Esophagus muscularis mucosa (tissue), 4 donors: ENCODE measurements at regions not wholly inside any gene's neighbourhood (a gene's known extent, or its start where the extent isn't known, plus 50 kb on each side); places are given as distances from the start of the nearest gene placed in this dataset.

Experiments used
- DNase-seq: peaks from one replicate; pipeline ENCODE4 v3.0.0-alpha.2; 2017; ENCODE audit errors: extremely low spot score
- H3K27ac ChIP-seq, 4 donors: fragments of 200-600 bp; sonication (generic); replicated peaks in 1 of 4; 1 replicate in 3 of 4; 2 replicates in 1 of 4; pipeline ENCODE4 v1.5.1; 2016 to 2019; ENCODE audit warnings: mild to moderate bottlenecking in 1 of 4
- H3K27me3 ChIP-seq, 4 donors: fragments of 200-600 bp; sonication (generic); one replicate each; pipeline versions ENCODE4 v1.5.1 to v1.6.0; 2016 to 2019
- H3K36me3 ChIP-seq, 4 donors: fragments of 200-600 bp; sonication (generic); one replicate each; pipeline ENCODE4 v1.5.1; 2016 to 2019
- H3K4me1 ChIP-seq, 4 donors: fragments of 200-600 bp; sonication (generic); one replicate each; pipeline ENCODE4 v1.5.1; 2016 to 2019
- H3K4me3 ChIP-seq, 4 donors: fragments of 200-600 bp; sonication (generic); 1 replicate in 2 of 4; 2 replicates in 2 of 4; pipeline ENCODE4 v1.5.1; 2016 to 2019; ENCODE audit warnings: mild to moderate bottlenecking in 4 of 4, moderate library complexity in 1 of 4
- H3K9me3 ChIP-seq, 4 donors: fragments of 200-600 bp; sonication (generic); 1 replicate in 3 of 4; 2 replicates in 1 of 4; pipeline ENCODE4 v1.5.1; 2016 to 2019
- EP300 ChIP-seq: sonication (generic); formaldehyde crosslinking; IDR thresholded peaks from one replicate; pipeline ENCODE4 v1.6.1; 2017; ENCODE audit warnings: antibody characterized with exemption
- POLR2A ChIP-seq: fragments of 450-650 bp; IDR thresholded peaks from one replicate; pipeline ENCODE4 v1.6.1; 2017; ENCODE audit warnings: antibody characterized with exemption, moderate library complexity, mild to moderate bottlenecking, low read depth
- POLR2AphosphoS5 ChIP-seq, 2 donors: sonication (generic); formaldehyde crosslinking; IDR thresholded peaks; one replicate each; pipeline ENCODE4 v1.6.1; 2017; ENCODE audit warnings: antibody characterized with exemption in 2 of 2
- WGBS: methylation state at CpG from one replicate; pipeline ENCODE4 v1.1.5; 2018; 5-methylcytosine and 5-hydroxymethylcytosine counted together
- intact Hi-C: fragments of 100-400 bp; cut with DNase I; formaldehyde crosslinking; loops from one replicate; pipeline ENCODE4 v1.15.1; 2023
- TF ChIP-seq, protein P1 (sequence below), 3 experiments: fragments of 200-600 bp in 2 of 3; fragments of 450-650 bp in 1 of 3; sonication (generic) in 2 of 3; IDR thresholded peaks; one replicate each; pipeline ENCODE4 v1.5.1; 2017 to 2019; ENCODE audit warnings: antibody characterized with exemption in 3 of 3, mild to moderate bottlenecking in 2 of 3, moderate library complexity in 1 of 3

- Histone ChIP-seq H3K36me3 (no peaks in the 10 kb centered on the region), H3K9me3 (peaks cover 0 to 8% (median 3%) of the 10 kb centered on the region in 4 donors), H3K4me3 (no peak overlapping the region), H3K27ac (no peak overlapping the region), H3K27me3 (no peaks in the 10 kb centered on the region), H3K4me1 (no peaks in the 10 kb centered on the region)
- intact Hi-C loops = no loop called here
- 78% methylated on average over 2 of the region's 2 CpGs for WGBS
- TF ChIP-seq POLR2A (no peak), POLR2AphosphoS5 (IDR thresholded peaks at IDR 0.05) (no peak), EP300 (no peak)
- TF ChIP-seq, protein P1, sequence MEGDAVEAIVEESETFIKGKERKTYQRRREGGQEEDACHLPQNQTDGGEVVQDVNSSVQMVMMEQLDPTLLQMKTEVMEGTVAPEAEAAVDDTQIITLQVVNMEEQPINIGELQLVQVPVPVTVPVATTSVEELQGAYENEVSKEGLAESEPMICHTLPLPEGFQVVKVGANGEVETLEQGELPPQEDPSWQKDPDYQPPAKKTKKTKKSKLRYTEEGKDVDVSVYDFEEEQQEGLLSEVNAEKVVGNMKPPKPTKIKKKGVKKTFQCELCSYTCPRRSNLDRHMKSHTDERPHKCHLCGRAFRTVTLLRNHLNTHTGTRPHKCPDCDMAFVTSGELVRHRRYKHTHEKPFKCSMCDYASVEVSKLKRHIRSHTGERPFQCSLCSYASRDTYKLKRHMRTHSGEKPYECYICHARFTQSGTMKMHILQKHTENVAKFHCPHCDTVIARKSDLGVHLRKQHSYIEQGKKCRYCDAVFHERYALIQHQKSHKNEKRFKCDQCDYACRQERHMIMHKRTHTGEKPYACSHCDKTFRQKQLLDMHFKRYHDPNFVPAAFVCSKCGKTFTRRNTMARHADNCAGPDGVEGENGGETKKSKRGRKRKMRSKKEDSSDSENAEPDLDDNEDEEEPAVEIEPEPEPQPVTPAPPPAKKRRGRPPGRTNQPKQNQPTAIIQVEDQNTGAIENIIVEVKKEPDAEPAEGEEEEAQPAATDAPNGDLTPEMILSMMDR (IDR thresholded peaks at IDR 0.05) = no peak
- DNase-seq = no peak
Observed at GRCh38 chr4:22245294-22245693, 270.6 kb downstream of the ADGRA3 start.

- TF ChIP-seq POLR2AphosphoS5 (IDR thresholded peaks at IDR 0.05) = no peak
- no peak for TF ChIP-seq POLR2A
- H3K27me3 ChIP-seq = peaks cover 0 to 7% (median 0%) of the 10 kb centered on the region in 4 donors
- H3K4me3 ChIP-seq = no peak overlapping the region
- no peak overlapping the region for H3K27ac ChIP-seq
- DNase-seq = no peak
- 40% methylated on average over 2 of the region's 2 CpGs for WGBS
- H3K36me3 ChIP-seq = no peaks in the 10 kb centered on the region
- intact Hi-C loops = no loop called here
- no peaks in the 10 kb centered on the region for H3K4me1 ChIP-seq
- H3K9me3 ChIP-seq = peaks cover 0 to 8% (median 3%) of the 10 kb centered on the region in 4 donors
Observed at GRCh38 chr4:22241415-22241814, 274.5 kb downstream of the ADGRA3 start.

DNA sequence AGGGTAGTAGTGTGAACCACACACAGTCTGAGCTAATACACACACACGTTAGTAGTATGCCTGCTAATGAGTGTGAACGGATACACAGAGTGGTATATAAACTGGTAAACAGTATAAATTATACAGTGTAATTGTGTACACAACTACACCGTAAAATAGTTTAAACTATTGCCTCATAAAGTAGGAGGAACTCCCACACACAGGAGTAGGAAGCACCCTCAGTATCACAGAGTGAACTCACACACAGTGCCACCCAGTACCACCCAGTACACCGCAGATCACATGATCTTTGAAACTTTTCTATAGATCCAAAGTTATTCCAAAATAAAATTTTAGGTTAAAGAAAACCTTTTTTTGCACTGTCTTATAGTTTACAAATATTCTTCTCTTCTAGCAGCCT is 275.1 kb downstream of the ADGRA3 start:
- H3K4me1 ChIP-seq = no peaks in the 10 kb centered on the region
- no peak overlapping the region for H3K27ac ChIP-seq
- H3K4me3 ChIP-seq = no peak overlapping the region
- H3K9me3 ChIP-seq = peaks cover 0 to 8% (median 3%) of the 10 kb centered on the region in 4 donors
- H3K36me3 ChIP-seq = no peaks in the 10 kb centered on the region
- WGBS = 88% methylated on average over 4 of the region's 4 CpGs
- no peak for DNase-seq
- H3K27me3 ChIP-seq = peaks cover 0 to 7% (median 0%) of the 10 kb centered on the region in 4 donors
- TF ChIP-seq, protein P1 (IDR thresholded peaks at IDR 0.05) = no peak
- intact Hi-C loops = no loop called here

GRCh38 chr4:22238742-22239141 is 277.1 kb downstream of the ADGRA3 start:
- Histone ChIP-seq H3K4me1 (no peaks in the 10 kb centered on the region), H3K27ac (no peak overlapping the region), H3K27me3 (peaks cover 0 to 7% (median 0%) of the 10 kb centered on the region in 4 donors), H3K9me3 (peaks cover 0 to 8% (median 3%) of the 10 kb centered on the region in 4 donors), H3K36me3 (no peaks in the 10 kb centered on the region), H3K4me3 (no peak overlapping the region)
- no peak for TF ChIP-seq POLR2A
- intact Hi-C loops = no loop called here
- DNase-seq = no peak
- 57% methylated on average over 5 of the region's 5 CpGs for WGBS

GRCh38 chr4:22237846-22238494 is 277.9 kb downstream of the ADGRA3 start:
- no peak for TF ChIP-seq EP300
- Histone ChIP-seq H3K36me3 (no peaks in the 10 kb centered on the region), H3K27ac (no peak overlapping the region), H3K4me3 (no peak overlapping the region), H3K4me1 (no peaks in the 10 kb centered on the region), H3K27me3 (peaks cover 0 to 7% (median 0%) of the 10 kb centered on the region in 4 donors), H3K9me3 (peaks cover 0 to 8% (median 3%) of the 10 kb centered on the region in 4 donors)
- WGBS = 48% methylated on average over 10 of the region's 10 CpGs
- no peak for DNase-seq
- intact Hi-C loops = no loop called here

- peaks cover 0 to 8% (median under 1%) of the 10 kb centered on the region in 4 donors for H3K9me3 ChIP-seq
- H3K27me3 ChIP-seq = peaks cover 0 to 7% (median 0%) of the 10 kb centered on the region in 4 donors
- intact Hi-C loops = no loop called here
- H3K4me1 ChIP-seq = no peaks in the 10 kb centered on the region
- DNase-seq = no peak
- H3K36me3 ChIP-seq = no peaks in the 10 kb centered on the region
- 21% methylated on average over 3 of the region's 4 CpGs for WGBS
- no peak overlapping the region for H3K4me3 ChIP-seq
- no peak overlapping the region for H3K27ac ChIP-seq
- TF ChIP-seq POLR2AphosphoS5 (IDR thresholded peaks at IDR 0.05) = no peak
- TF ChIP-seq EP300 = no peak
- TF ChIP-seq POLR2A = no peak
- TF ChIP-seq, protein P1 (IDR thresholded peaks at IDR 0.05) = no peak
Observed at GRCh38 chr4:22237155-22237751, 278.6 kb downstream of the ADGRA3 start.
